Muscle layer of colon (tissue), 2 donors: ENCODE measurements at regions not wholly inside any gene's neighbourhood (a gene's known extent, or its start where the extent isn't known, plus 50 kb on each side); places are given as distances from the start of the nearest gene placed in this dataset.

ENCODE experiments used
- H3K27ac ChIP-seq: one replicate; pipeline ENCODE4 v1.7.0; 2013; ENCODE audit warnings: low read depth, mild to moderate bottlenecking, low read length, moderate library complexity
- H3K27me3 ChIP-seq, 2 donors: one replicate each; pipeline ENCODE4 v1.7.0; 2013; ENCODE audit warnings: low read length in 2 of 2, mild to moderate bottlenecking in 2 of 2; ENCODE audit not compliant: insufficient read depth in 2 of 2, control insufficient read depth in 1 of 2
- H3K36me3 ChIP-seq: one replicate; pipeline ENCODE4 v1.7.0; 2013; ENCODE audit warnings: mild to moderate bottlenecking, low read length; ENCODE audit not compliant: insufficient read depth
- H3K4me1 ChIP-seq: one replicate; pipeline ENCODE4 v1.7.0; 2013; ENCODE audit warnings: mild to moderate bottlenecking, low read length; ENCODE audit not compliant: insufficient read depth
- H3K4me3 ChIP-seq, 2 donors: one replicate each; pipeline ENCODE4 v1.7.0; 2013; ENCODE audit warnings: low read length in 2 of 2, low read depth in 1 of 2, mild to moderate bottlenecking in 1 of 2, moderate library complexity in 1 of 2
- H3K9ac ChIP-seq: one replicate; pipeline ENCODE4 v1.7.0; 2013; ENCODE audit warnings: low read length
- H3K9me3 ChIP-seq: one replicate; pipeline ENCODE4 v1.7.0; 2013; ENCODE audit warnings: mild to moderate bottlenecking, low read length
- donor health status: abdominal sarcoma.
- donor health status: Adenocarcinoma of cecum.

- Histone ChIP-seq H3K9me3 (no peaks in the 10 kb centered on the region), H3K4me3 (no peak overlapping the region), H3K27ac (no peak overlapping the region), H3K27me3 (no peaks in the 10 kb centered on the region), H3K36me3 (no peaks in the 10 kb centered on the region), H3K4me1 (no peaks in the 10 kb centered on the region), H3K9ac (no peak overlapping the region)
Observed at GRCh38 chr1:166511761-166512160, 327.5 kb upstream of the POGK start.

- no peaks in the 10 kb centered on the region for H3K9me3 ChIP-seq
- no peaks in the 10 kb centered on the region for H3K36me3 ChIP-seq
- H3K9ac ChIP-seq, result no peak overlapping the region
Observed at GRCh38 chr1:166514067-166514466, 325.2 kb upstream of the POGK start.

GRCh38 chr1:166527752-166528151 lies 311.5 kb upstream of the POGK start:
- H3K27ac ChIP-seq, result no peak overlapping the region
- H3K4me1 ChIP-seq, result no peaks in the 10 kb centered on the region
- H3K27me3 ChIP-seq, result no peaks in the 10 kb centered on the region
- no peak overlapping the region for H3K9ac ChIP-seq
- H3K4me3 ChIP-seq, result no peak overlapping the region
- H3K9me3 ChIP-seq, result no peaks in the 10 kb centered on the region
- no peaks in the 10 kb centered on the region for H3K36me3 ChIP-seq

More at GRCh38 chr1:166514067-166514466, 325.2 kb upstream of the POGK start:
- H3K4me1 ChIP-seq, result no peaks in the 10 kb centered on the region
- no peaks in the 10 kb centered on the region for H3K27me3 ChIP-seq
- H3K4me3 ChIP-seq, result no peak overlapping the region
- H3K27ac ChIP-seq, result no peak overlapping the region

GRCh38 chr1:166538646-166539045 lies 300.6 kb upstream of the POGK start:
- Histone ChIP-seq H3K4me1 (no peaks in the 10 kb centered on the region), H3K4me3 (no peak overlapping the region), H3K9ac (no peak overlapping the region), H3K27me3 (no peaks in the 10 kb centered on the region), H3K36me3 (no peaks in the 10 kb centered on the region), H3K9me3 (no peaks in the 10 kb centered on the region), H3K27ac (no peak overlapping the region)

- no peaks in the 10 kb centered on the region for H3K9me3 ChIP-seq
- H3K9ac ChIP-seq, result no peak overlapping the region
- no peak overlapping the region for H3K4me3 ChIP-seq
- no peaks in the 10 kb centered on the region for H3K27me3 ChIP-seq
- H3K36me3 ChIP-seq, result no peaks in the 10 kb centered on the region
- no peaks in the 10 kb centered on the region for H3K4me1 ChIP-seq
- H3K27ac ChIP-seq, result no peak overlapping the region
Observed at GRCh38 chr1:166544036-166544435, 295.2 kb upstream of the POGK start.

- H3K4me3 ChIP-seq, result no peak overlapping the region
- no peaks in the 10 kb centered on the region for H3K4me1 ChIP-seq
- H3K9ac ChIP-seq, result no peak overlapping the region
- H3K36me3 ChIP-seq, result no peaks in the 10 kb centered on the region
- H3K9me3 ChIP-seq, result no peaks in the 10 kb centered on the region
- no peaks in the 10 kb centered on the region for H3K27me3 ChIP-seq
- H3K27ac ChIP-seq, result no peak overlapping the region
Observed at GRCh38 chr1:166544561-166544960, 294.7 kb upstream of the POGK start.

- Histone ChIP-seq H3K9ac (no peak overlapping the region), H3K27ac (no peak overlapping the region), H3K4me3 (no peak overlapping the region), H3K27me3 (no peaks in the 10 kb centered on the region), H3K4me1 (no peaks in the 10 kb centered on the region), H3K9me3 (no peaks in the 10 kb centered on the region), H3K36me3 (no peaks in the 10 kb centered on the region)
Observed at GRCh38 chr1:166552706-166553105, 286.6 kb upstream of the POGK start.

GRCh38 chr1:166570954-166571353 lies 268.3 kb upstream of the POGK start:
- Histone ChIP-seq H3K27me3 (no peaks in the 10 kb centered on the region), H3K36me3 (no peaks in the 10 kb centered on the region), H3K4me3 (no peak overlapping the region), H3K27ac (no peak overlapping the region), H3K4me1 (no peaks in the 10 kb centered on the region), H3K9me3 (no peaks in the 10 kb centered on the region), H3K9ac (no peak overlapping the region)

- Histone ChIP-seq H3K27me3 (no peaks in the 10 kb centered on the region), H3K27ac (no peak overlapping the region), H3K9ac (no peak overlapping the region), H3K9me3 (no peaks in the 10 kb centered on the region), H3K4me3 (no peak overlapping the region), H3K36me3 (no peaks in the 10 kb centered on the region), H3K4me1 (no peaks in the 10 kb centered on the region)
Observed at GRCh38 chr1:166573199-166573598, 266.1 kb upstream of the POGK start.

- H3K9ac ChIP-seq, result no peak overlapping the region
- H3K36me3 ChIP-seq, result no peaks in the 10 kb centered on the region
- no peak overlapping the region for H3K27ac ChIP-seq
- no peaks in the 10 kb centered on the region for H3K27me3 ChIP-seq
- no peaks in the 10 kb centered on the region for H3K9me3 ChIP-seq
- H3K4me1 ChIP-seq, result no peaks in the 10 kb centered on the region
- H3K4me3 ChIP-seq, result no peak overlapping the region
Observed at GRCh38 chr1:166579557-166580501, 259.4 kb upstream of the POGK start.

- Histone ChIP-seq H3K27me3 (no peaks in the 10 kb centered on the region), H3K9me3 (no peaks in the 10 kb centered on the region), H3K4me1 (no peaks in the 10 kb centered on the region), H3K4me3 (no peak overlapping the region), H3K27ac (no peak overlapping the region), H3K9ac (no peak overlapping the region), H3K36me3 (no peaks in the 10 kb centered on the region)
Observed at GRCh38 chr1:166588741-166589140, 250.5 kb upstream of the POGK start.

GRCh38 chr1:166590161-166590560 lies 249.1 kb upstream of the POGK start:
- no peak overlapping the region for H3K9ac ChIP-seq

More at GRCh38 chr1:166590161-166590560, 249.1 kb upstream of the POGK start:
- Histone ChIP-seq H3K27ac (no peak overlapping the region), H3K9me3 (no peaks in the 10 kb centered on the region), H3K4me1 (no peaks in the 10 kb centered on the region), H3K4me3 (no peak overlapping the region), H3K36me3 (no peaks in the 10 kb centered on the region), H3K27me3 (no peaks in the 10 kb centered on the region)
